ENCODE measurements at regions not wholly inside any gene's neighbourhood (a gene's known extent, or its start where the extent isn't known, plus 50 kb on each side); places are given as distances from the start of the nearest gene placed in this dataset.

GRCh38 chr6:90714319-90714718, 127.4 kb upstream of the MAP3K7 start:
- TF ChIP-seq POLR2AphosphoS5 (IDR thresholded peaks at IDR 0.05; ENCODE audit: low read depth) (no peak), CTCF (IDR thresholded peaks at IDR 0.05; ENCODE audit: insufficient read depth, low read length) (no peak), GABPA (IDR thresholded peaks at IDR 0.05; ENCODE audit: low read depth) (no peak)
- TF ChIP-seq, protein P1, sequence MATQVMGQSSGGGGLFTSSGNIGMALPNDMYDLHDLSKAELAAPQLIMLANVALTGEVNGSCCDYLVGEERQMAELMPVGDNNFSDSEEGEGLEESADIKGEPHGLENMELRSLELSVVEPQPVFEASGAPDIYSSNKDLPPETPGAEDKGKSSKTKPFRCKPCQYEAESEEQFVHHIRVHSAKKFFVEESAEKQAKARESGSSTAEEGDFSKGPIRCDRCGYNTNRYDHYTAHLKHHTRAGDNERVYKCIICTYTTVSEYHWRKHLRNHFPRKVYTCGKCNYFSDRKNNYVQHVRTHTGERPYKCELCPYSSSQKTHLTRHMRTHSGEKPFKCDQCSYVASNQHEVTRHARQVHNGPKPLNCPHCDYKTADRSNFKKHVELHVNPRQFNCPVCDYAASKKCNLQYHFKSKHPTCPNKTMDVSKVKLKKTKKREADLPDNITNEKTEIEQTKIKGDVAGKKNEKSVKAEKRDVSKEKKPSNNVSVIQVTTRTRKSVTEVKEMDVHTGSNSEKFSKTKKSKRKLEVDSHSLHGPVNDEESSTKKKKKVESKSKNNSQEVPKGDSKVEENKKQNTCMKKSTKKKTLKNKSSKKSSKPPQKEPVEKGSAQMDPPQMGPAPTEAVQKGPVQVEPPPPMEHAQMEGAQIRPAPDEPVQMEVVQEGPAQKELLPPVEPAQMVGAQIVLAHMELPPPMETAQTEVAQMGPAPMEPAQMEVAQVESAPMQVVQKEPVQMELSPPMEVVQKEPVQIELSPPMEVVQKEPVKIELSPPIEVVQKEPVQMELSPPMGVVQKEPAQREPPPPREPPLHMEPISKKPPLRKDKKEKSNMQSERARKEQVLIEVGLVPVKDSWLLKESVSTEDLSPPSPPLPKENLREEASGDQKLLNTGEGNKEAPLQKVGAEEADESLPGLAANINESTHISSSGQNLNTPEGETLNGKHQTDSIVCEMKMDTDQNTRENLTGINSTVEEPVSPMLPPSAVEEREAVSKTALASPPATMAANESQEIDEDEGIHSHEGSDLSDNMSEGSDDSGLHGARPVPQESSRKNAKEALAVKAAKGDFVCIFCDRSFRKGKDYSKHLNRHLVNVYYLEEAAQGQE (IDR thresholded peaks at IDR 0.05; ENCODE audit: insufficient replicate concordance, low read depth), result no peak
